OCI-LY3 (cell line): ENCODE measurements at regions not wholly inside any gene's neighbourhood (a gene's known extent, or its start where the extent isn't known, plus 50 kb on each side); places are given as distances from the start of the nearest gene placed in this dataset.

Experiments used
- EZH2phosphoT487 ChIP-seq: fragments of 200-600 bp; shearing (Covaris generic); IDR thresholded peaks from 2 replicates; pipeline ENCODE4 v1.6.1; 2018; ENCODE audit warnings: antibody characterized with exemption, mixed run types, low read depth
- TF ChIP-seq, protein P1 (sequence below): fragments of 200-600, 300-600 bp; sonication (generic); IDR thresholded peaks from 2 replicates; pipeline ENCODE4 v1.5.1; 2014; ENCODE audit warnings: antibody characterized with exemption, low read length, low read depth

DNA sequence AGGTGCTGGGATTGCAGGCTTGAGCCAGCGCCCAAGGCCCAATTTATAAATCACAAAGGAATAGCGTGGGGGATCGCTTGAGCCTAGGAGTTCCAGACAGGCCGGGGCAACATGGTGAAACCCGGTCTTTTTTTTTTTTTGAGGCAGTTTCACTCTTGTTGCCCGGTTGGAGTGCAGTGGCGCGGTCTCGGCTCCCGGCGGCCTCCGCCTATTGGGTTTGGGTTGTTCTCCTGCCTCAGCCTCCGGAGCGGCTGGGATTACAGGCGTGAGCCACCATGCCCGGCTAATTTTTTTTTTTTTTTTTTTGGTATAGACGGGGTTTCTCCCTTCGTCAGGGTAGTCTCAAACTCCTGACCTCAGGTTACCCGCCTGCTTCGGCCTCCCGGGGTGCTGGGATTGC, 65.0 kb downstream of the GOLGA6L7 start:
- TF ChIP-seq, protein P1, sequence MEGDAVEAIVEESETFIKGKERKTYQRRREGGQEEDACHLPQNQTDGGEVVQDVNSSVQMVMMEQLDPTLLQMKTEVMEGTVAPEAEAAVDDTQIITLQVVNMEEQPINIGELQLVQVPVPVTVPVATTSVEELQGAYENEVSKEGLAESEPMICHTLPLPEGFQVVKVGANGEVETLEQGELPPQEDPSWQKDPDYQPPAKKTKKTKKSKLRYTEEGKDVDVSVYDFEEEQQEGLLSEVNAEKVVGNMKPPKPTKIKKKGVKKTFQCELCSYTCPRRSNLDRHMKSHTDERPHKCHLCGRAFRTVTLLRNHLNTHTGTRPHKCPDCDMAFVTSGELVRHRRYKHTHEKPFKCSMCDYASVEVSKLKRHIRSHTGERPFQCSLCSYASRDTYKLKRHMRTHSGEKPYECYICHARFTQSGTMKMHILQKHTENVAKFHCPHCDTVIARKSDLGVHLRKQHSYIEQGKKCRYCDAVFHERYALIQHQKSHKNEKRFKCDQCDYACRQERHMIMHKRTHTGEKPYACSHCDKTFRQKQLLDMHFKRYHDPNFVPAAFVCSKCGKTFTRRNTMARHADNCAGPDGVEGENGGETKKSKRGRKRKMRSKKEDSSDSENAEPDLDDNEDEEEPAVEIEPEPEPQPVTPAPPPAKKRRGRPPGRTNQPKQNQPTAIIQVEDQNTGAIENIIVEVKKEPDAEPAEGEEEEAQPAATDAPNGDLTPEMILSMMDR = no peak
- TF ChIP-seq EZH2phosphoT487 = no peak
